ENCODE measurements at regions not wholly inside any gene's neighbourhood (a gene's known extent, or its start where the extent isn't known, plus 50 kb on each side); places are given as distances from the start of the nearest gene placed in this dataset.

DNA sequence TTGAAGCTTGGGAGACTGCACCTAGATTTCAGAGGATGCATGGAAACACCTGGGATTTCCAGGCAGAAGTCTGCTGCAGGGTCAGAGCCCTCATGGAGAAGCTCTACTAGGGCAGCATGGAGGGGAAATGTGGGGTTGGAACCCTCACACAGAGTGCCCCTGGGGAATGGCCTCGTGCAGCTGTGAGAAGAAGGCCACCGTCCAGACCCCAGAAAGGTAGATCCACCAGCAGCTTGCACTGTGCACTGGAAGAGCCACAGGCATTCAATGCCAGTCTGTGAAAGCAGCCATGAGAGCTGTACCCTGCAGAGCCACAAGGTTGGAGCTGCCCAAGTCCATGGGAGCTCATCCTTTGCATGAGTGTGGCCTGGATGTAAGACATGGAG is 285.3 kb upstream of the FAM174A start:
- ATAC-seq (ENCODE audit: low read depth) (no peak), DNase-seq (ENCODE audit: low spot score) (no peak)
- Histone ChIP-seq H3K27me3 (ENCODE audit: insufficient read depth, poor library complexity, severe bottlenecking) (no peaks in the 10 kb centered on the region), H3K4me1 (ENCODE audit: insufficient read depth, poor library complexity, severe bottlenecking) (no peaks in the 10 kb centered on the region), H3K36me3 (ENCODE audit: low read depth) (no peaks in the 10 kb centered on the region), H3K9me3 (ENCODE audit: severe bottlenecking) (no peaks in the 10 kb centered on the region), H3K4me3 (ENCODE audit: severe bottlenecking) (no peak overlapping the region), H3K27ac (ENCODE audit: poor library complexity, severe bottlenecking) (no peak overlapping the region)
- TF ChIP-seq, protein P1, sequence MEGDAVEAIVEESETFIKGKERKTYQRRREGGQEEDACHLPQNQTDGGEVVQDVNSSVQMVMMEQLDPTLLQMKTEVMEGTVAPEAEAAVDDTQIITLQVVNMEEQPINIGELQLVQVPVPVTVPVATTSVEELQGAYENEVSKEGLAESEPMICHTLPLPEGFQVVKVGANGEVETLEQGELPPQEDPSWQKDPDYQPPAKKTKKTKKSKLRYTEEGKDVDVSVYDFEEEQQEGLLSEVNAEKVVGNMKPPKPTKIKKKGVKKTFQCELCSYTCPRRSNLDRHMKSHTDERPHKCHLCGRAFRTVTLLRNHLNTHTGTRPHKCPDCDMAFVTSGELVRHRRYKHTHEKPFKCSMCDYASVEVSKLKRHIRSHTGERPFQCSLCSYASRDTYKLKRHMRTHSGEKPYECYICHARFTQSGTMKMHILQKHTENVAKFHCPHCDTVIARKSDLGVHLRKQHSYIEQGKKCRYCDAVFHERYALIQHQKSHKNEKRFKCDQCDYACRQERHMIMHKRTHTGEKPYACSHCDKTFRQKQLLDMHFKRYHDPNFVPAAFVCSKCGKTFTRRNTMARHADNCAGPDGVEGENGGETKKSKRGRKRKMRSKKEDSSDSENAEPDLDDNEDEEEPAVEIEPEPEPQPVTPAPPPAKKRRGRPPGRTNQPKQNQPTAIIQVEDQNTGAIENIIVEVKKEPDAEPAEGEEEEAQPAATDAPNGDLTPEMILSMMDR (IDR thresholded peaks at IDR 0.05; ENCODE audit: poor library complexity, severe bottlenecking), result no peak

DNA sequence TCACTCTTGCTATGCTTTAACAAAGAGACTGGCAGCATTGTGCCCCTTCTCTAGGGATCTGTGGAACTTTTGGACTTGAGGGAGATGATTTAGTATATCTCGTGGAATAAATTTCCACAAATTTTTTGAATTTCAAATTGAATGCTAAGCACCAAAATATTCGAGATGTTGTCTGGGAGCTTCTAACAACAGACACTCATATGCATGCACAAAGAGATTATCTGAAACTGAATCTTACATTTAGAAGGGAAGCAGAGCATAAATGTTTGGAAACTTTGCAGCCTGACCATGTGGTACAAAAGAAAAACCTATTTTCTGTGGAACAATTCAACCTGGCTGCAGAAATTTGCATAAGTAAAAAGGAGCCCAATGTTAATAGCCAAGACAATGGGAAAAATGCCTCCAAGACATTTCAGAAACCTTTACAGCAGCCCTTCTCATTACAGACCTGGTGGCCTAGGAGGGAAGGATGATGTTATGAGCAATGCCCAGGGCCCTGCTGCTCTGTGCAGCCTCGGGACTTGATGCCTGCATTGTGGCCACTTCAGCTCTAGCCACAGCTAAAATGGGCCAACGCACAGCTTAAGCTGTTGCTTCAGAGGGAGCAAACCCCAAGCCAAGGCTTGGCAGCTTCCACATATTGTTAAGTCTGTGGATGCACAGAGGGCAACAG is 285.8 kb upstream of the FAM174A start:
- H3K4me3 ChIP-seq (ENCODE audit: severe bottlenecking), result no peak overlapping the region
- ATAC-seq (ENCODE audit: low read depth) (no peak), DNase-seq (ENCODE audit: low spot score) (no peak)
- no peaks in the 10 kb centered on the region for H3K4me1 ChIP-seq (ENCODE audit: insufficient read depth, poor library complexity, severe bottlenecking)
- no peaks in the 10 kb centered on the region for H3K27me3 ChIP-seq (ENCODE audit: insufficient read depth, poor library complexity, severe bottlenecking)
- no peak overlapping the region for H3K27ac ChIP-seq (ENCODE audit: poor library complexity, severe bottlenecking)
- H3K9me3 ChIP-seq (ENCODE audit: severe bottlenecking), result no peaks in the 10 kb centered on the region
- TF ChIP-seq, protein P1 (IDR thresholded peaks at IDR 0.05; ENCODE audit: poor library complexity, severe bottlenecking), result no peak
- H3K36me3 ChIP-seq (ENCODE audit: low read depth), result no peaks in the 10 kb centered on the region

DNA sequence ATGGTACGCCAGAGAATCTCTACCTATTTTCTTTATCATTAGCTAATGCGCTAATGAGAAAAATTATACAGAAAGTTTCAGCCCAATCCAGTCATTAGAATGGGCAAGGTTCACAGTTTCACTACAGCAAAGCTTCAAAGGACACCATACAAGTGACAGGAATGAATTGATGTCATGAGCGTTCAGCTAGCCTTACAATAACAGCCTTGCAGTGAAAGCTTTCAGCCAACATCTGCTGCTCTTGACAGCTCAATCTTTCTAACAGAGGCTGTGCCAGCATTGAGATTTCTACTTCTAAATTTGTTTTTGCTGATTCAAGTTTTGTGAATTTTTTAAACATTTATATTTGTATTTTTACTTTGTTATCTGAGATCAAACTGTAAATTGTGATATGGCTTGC is 302.4 kb upstream of the FAM174A start:
- no peak overlapping the region for H3K27ac ChIP-seq (ENCODE audit: poor library complexity, severe bottlenecking)
- H3K36me3 ChIP-seq (ENCODE audit: low read depth), result no peaks in the 10 kb centered on the region
- DNase-seq (ENCODE audit: low spot score) (no peak), ATAC-seq (ENCODE audit: low read depth) (no peak)
- no peaks in the 10 kb centered on the region for H3K9me3 ChIP-seq (ENCODE audit: severe bottlenecking)
- no peaks in the 10 kb centered on the region for H3K4me1 ChIP-seq (ENCODE audit: insufficient read depth, poor library complexity, severe bottlenecking)
- H3K4me3 ChIP-seq (ENCODE audit: severe bottlenecking), result no peak overlapping the region
- TF ChIP-seq, protein P1 (IDR thresholded peaks at IDR 0.05; ENCODE audit: poor library complexity, severe bottlenecking), result no peak
- peaks cover 6% of the 10 kb centered on the region for H3K27me3 ChIP-seq (ENCODE audit: insufficient read depth, poor library complexity, severe bottlenecking)

DNA sequence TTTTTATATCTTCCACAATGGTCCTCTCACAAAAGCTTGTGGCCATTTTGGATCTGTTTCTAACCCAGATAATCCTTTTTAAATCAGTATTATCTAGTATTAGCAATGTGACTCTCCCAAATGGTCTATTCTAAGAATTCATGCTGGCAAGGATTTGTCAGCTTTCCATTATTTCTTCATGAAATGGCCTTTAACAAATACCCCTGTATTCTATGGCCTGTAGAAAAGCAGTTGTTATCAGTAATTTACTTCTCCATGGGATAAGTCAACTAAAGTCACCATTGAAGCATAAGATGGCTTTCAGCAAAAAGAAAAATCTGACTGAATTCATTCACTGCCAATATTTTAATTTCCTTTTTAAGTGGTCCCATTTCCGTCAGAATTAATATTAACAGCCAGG is 346.4 kb upstream of the FAM174A start:
- ATAC-seq (ENCODE audit: low read depth) (no peak), DNase-seq (ENCODE audit: low spot score) (no peak)
- H3K9me3 ChIP-seq (ENCODE audit: severe bottlenecking), result no peaks in the 10 kb centered on the region
- H3K4me1 ChIP-seq (ENCODE audit: insufficient read depth, poor library complexity, severe bottlenecking), result no peaks in the 10 kb centered on the region
- H3K4me3 ChIP-seq (ENCODE audit: severe bottlenecking), result no peak overlapping the region
- H3K36me3 ChIP-seq (ENCODE audit: low read depth), result no peaks in the 10 kb centered on the region
- no peak overlapping the region for H3K27ac ChIP-seq (ENCODE audit: poor library complexity, severe bottlenecking)
- no peaks in the 10 kb centered on the region for H3K27me3 ChIP-seq (ENCODE audit: insufficient read depth, poor library complexity, severe bottlenecking)
- TF ChIP-seq, protein P1 (IDR thresholded peaks at IDR 0.05; ENCODE audit: poor library complexity, severe bottlenecking), result no peak

DNA sequence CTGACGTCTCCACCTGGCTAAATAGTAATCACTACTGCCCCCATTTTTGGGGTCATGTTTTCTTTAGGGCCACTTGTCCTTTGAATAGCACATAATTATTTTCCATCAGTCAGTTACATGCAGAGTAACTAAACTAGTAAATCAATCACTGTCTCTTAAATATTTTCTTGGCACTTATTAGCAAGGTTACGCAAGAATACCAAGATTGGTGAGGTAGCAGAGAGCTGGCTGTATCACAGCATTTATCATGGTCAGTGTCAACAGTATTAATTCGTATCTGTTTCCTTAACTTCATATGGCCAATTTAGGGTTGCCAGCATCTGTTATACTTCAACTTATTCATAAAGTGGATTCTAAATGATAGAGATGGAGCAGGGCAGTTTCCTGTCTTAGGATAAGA is 346.8 kb upstream of the FAM174A start:
- no peak overlapping the region for H3K4me3 ChIP-seq (ENCODE audit: severe bottlenecking)
- H3K4me1 ChIP-seq (ENCODE audit: insufficient read depth, poor library complexity, severe bottlenecking), result no peaks in the 10 kb centered on the region
- H3K9me3 ChIP-seq (ENCODE audit: severe bottlenecking), result no peaks in the 10 kb centered on the region
- ATAC-seq (ENCODE audit: low read depth) (no peak), DNase-seq (ENCODE audit: low spot score) (no peak)
- H3K27me3 ChIP-seq (ENCODE audit: insufficient read depth, poor library complexity, severe bottlenecking), result no peaks in the 10 kb centered on the region
- H3K27ac ChIP-seq (ENCODE audit: poor library complexity, severe bottlenecking), result no peak overlapping the region
- TF ChIP-seq, protein P1 (IDR thresholded peaks at IDR 0.05; ENCODE audit: poor library complexity, severe bottlenecking), result no peak
- no peaks in the 10 kb centered on the region for H3K36me3 ChIP-seq (ENCODE audit: low read depth)
